ENCODE measurements at regions not wholly inside any gene's neighbourhood (a gene's known extent, or its start where the extent isn't known, plus 50 kb on each side); places are given as distances from the start of the nearest gene placed in this dataset.

DNA sequence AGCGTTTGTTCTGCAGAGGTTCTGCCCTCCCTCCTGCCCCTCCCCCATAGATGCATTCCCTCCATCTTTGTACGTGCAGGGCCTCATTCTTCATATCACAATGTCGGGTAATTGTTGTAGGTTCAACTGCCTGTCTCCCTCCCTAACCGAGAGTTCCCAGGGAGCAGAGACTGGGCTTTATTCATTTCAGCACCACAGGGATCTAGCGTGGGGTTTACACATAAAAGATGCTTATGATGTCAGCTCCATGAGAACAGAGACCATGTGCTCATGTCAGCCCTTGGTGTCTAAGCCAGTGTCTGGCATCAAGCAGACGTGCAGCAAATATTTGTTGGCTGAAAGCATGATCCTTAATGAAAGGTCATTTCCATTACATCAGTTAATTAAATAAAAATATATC, 298.9 kb upstream of the TRIB2 start:
- Histone ChIP-seq H3K4me2 (ENCODE audit: low read length) (no peak overlapping the region), H3K4me1 (ENCODE audit: control insufficient read depth, low read length) (peaks cover 4% of the 10 kb centered on the region), H3F3A (ENCODE audit: control insufficient read depth, insufficient read depth) (no peaks in the 10 kb centered on the region), H3K9me2 (replicated peaks; ENCODE audit: control insufficient read depth, low read length) (no peaks in the 10 kb centered on the region), H3K36me3 (ENCODE audit: control insufficient read depth, low read length) (no peaks in the 10 kb centered on the region), H3K79me2 (ENCODE audit: control insufficient read depth, low read length) (no peaks in the 10 kb centered on the region), H3K27me3 (ENCODE audit: control insufficient read depth, low read length) (no peaks in the 10 kb centered on the region), H4K20me1 (ENCODE audit: control insufficient read depth, insufficient read depth, low read depth, low read length) (no peaks in the 10 kb centered on the region), H3K27ac (ENCODE audit: low read depth, low read length) (no peak overlapping the region), H3K9me3 (ENCODE audit: control insufficient read depth, insufficient read depth, low read length) (no peaks in the 10 kb centered on the region), H3K4me3 (ENCODE audit: low read length) (no peak overlapping the region)
- TF ChIP-seq, protein P1, sequence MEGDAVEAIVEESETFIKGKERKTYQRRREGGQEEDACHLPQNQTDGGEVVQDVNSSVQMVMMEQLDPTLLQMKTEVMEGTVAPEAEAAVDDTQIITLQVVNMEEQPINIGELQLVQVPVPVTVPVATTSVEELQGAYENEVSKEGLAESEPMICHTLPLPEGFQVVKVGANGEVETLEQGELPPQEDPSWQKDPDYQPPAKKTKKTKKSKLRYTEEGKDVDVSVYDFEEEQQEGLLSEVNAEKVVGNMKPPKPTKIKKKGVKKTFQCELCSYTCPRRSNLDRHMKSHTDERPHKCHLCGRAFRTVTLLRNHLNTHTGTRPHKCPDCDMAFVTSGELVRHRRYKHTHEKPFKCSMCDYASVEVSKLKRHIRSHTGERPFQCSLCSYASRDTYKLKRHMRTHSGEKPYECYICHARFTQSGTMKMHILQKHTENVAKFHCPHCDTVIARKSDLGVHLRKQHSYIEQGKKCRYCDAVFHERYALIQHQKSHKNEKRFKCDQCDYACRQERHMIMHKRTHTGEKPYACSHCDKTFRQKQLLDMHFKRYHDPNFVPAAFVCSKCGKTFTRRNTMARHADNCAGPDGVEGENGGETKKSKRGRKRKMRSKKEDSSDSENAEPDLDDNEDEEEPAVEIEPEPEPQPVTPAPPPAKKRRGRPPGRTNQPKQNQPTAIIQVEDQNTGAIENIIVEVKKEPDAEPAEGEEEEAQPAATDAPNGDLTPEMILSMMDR (IDR thresholded peaks at IDR 0.05; ENCODE audit: low read depth, low read length, poor library complexity, severe bottlenecking) = no peak
- TF ChIP-seq EZH2phosphoT487 (IDR thresholded peaks at IDR 0.05; ENCODE audit: borderline replicate concordance, low read length) = no peak

DNA sequence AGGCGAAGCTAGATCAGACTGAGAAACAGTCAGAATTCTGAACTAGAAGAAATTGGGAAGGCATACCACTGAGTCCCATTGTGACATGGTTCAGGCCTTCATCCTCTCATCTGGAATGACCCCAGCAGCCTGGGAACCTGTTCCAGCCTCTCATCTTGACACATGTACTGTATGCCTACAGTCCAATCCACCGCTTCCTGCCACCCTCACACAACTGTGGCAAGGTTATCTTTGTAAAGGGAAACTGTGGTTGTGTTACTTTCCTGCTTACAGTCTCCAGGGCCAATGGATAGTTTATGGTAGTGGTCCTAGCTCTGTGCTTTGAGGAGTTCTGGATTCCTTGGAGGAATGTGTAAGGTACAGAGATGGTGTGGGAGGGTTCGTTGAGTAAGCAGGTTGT, 296.9 kb upstream of the TRIB2 start:
- H3K27ac ChIP-seq (ENCODE audit: low read depth, low read length) = no peak overlapping the region
- H4K20me1 ChIP-seq (ENCODE audit: control insufficient read depth, insufficient read depth, low read depth, low read length) = no peaks in the 10 kb centered on the region
- no peaks in the 10 kb centered on the region for H3K9me2 ChIP-seq (replicated peaks; ENCODE audit: control insufficient read depth, low read length)
- H3K79me2 ChIP-seq (ENCODE audit: control insufficient read depth, low read length) = no peaks in the 10 kb centered on the region
- no peaks in the 10 kb centered on the region for H3K4me1 ChIP-seq (ENCODE audit: control insufficient read depth, low read length)
- H3K36me3 ChIP-seq (ENCODE audit: control insufficient read depth, low read length) = no peaks in the 10 kb centered on the region
- no peak overlapping the region for H3K4me2 ChIP-seq (ENCODE audit: low read length)
- H3K9me3 ChIP-seq (ENCODE audit: control insufficient read depth, insufficient read depth, low read length) = no peaks in the 10 kb centered on the region
- H3K4me3 ChIP-seq (ENCODE audit: low read length) = no peak overlapping the region
- no peaks in the 10 kb centered on the region for H3F3A ChIP-seq (ENCODE audit: control insufficient read depth, insufficient read depth)
- H3K27me3 ChIP-seq (ENCODE audit: control insufficient read depth, low read length) = no peaks in the 10 kb centered on the region
- no peak for TF ChIP-seq EZH2phosphoT487 (IDR thresholded peaks at IDR 0.05; ENCODE audit: borderline replicate concordance, low read length)
- TF ChIP-seq, protein P1 (IDR thresholded peaks at IDR 0.05; ENCODE audit: low read depth, low read length, poor library complexity, severe bottlenecking) = no peak

DNA sequence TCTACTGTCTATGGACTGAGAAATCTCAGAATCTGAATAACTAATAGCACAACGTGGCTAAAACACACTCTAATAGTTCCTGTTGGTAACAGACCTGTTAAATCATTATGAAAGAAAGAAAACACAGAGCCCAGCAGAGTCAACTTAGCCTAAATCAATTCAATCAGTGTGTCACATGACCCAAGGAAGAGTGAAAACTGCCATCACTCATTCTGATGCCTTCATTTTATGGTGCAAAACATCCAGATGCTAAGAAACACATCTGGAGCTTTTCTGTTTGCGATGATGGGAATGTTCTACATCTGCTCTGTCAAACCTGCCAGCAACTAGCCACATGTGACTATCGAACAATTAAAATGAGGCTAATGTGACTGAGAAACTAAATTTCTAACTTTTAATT, 295.7 kb upstream of the TRIB2 start:
- Histone ChIP-seq H3K36me3 (ENCODE audit: control insufficient read depth, low read length) (no peaks in the 10 kb centered on the region), H3K27ac (ENCODE audit: low read depth, low read length) (no peak overlapping the region), H3F3A (ENCODE audit: control insufficient read depth, insufficient read depth) (no peaks in the 10 kb centered on the region), H3K9me3 (ENCODE audit: control insufficient read depth, insufficient read depth, low read length) (no peaks in the 10 kb centered on the region), H4K20me1 (ENCODE audit: control insufficient read depth, insufficient read depth, low read depth, low read length) (no peaks in the 10 kb centered on the region), H3K79me2 (ENCODE audit: control insufficient read depth, low read length) (no peaks in the 10 kb centered on the region), H3K4me1 (ENCODE audit: control insufficient read depth, low read length) (no peaks in the 10 kb centered on the region), H3K9me2 (replicated peaks; ENCODE audit: control insufficient read depth, low read length) (no peaks in the 10 kb centered on the region), H3K4me2 (ENCODE audit: low read length) (no peak overlapping the region), H3K27me3 (ENCODE audit: control insufficient read depth, low read length) (no peaks in the 10 kb centered on the region), H3K4me3 (ENCODE audit: low read length) (no peak overlapping the region)
- TF ChIP-seq, protein P1 (IDR thresholded peaks at IDR 0.05; ENCODE audit: low read depth, low read length, poor library complexity, severe bottlenecking) = no peak
- TF ChIP-seq EZH2phosphoT487 (IDR thresholded peaks at IDR 0.05; ENCODE audit: borderline replicate concordance, low read length) = no peak

DNA sequence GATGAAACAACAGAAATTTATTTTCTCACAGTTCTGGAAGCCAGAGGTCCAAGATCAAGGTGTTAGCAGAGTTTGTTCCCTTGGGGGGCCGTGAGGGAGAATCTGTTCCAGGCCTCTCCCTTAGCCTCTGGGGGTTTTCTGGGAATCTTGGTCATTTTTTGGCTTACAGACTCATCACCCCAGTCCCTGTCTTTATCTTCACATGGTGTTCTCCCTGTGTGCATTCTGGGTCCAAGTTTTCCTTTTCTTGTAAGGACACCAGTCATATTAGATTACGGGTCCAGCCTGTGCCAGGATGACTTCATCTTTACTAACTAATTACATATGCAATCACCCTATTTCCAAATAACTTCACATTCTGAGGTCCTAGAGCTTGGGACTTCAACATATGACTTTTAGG, 292.5 kb upstream of the TRIB2 start:
- no peaks in the 10 kb centered on the region for H3F3A ChIP-seq (ENCODE audit: control insufficient read depth, insufficient read depth)
- no peaks in the 10 kb centered on the region for H3K27me3 ChIP-seq (ENCODE audit: control insufficient read depth, low read length)

More for the DNA sequence above, 292.5 kb upstream of the TRIB2 start:
- no peaks in the 10 kb centered on the region for H3K36me3 ChIP-seq (ENCODE audit: control insufficient read depth, low read length)
- H3K4me1 ChIP-seq (ENCODE audit: control insufficient read depth, low read length) = no peaks in the 10 kb centered on the region
- no peak overlapping the region for H3K4me2 ChIP-seq (ENCODE audit: low read length)
- no peaks in the 10 kb centered on the region for H4K20me1 ChIP-seq (ENCODE audit: control insufficient read depth, insufficient read depth, low read depth, low read length)
- H3K4me3 ChIP-seq (ENCODE audit: low read length) = no peak overlapping the region
- TF ChIP-seq, protein P1 (IDR thresholded peaks at IDR 0.05; ENCODE audit: low read depth, low read length, poor library complexity, severe bottlenecking) = no peak
- no peak for TF ChIP-seq EZH2phosphoT487 (IDR thresholded peaks at IDR 0.05; ENCODE audit: borderline replicate concordance, low read length)
- no peaks in the 10 kb centered on the region for H3K9me3 ChIP-seq (ENCODE audit: control insufficient read depth, insufficient read depth, low read length)
- H3K27ac ChIP-seq (ENCODE audit: low read depth, low read length) = no peak overlapping the region
- H3K79me2 ChIP-seq (ENCODE audit: control insufficient read depth, low read length) = no peaks in the 10 kb centered on the region
- no peaks in the 10 kb centered on the region for H3K9me2 ChIP-seq (replicated peaks; ENCODE audit: control insufficient read depth, low read length)
